ENCODE measurements at regions not wholly inside any gene's neighbourhood (a gene's known extent, or its start where the extent isn't known, plus 50 kb on each side); places are given as distances from the start of the nearest gene placed in this dataset.
"Not testable (repeated sequence)": the region's sequence is repeated elsewhere in the genome, so short reads cannot be mapped to it uniquely, and the experiment has no call there.

- DNase-seq, result no peak
Measured at GRCh38 chr13:74266861-74267260, 132.7 kb upstream of the KLF12 start.

GRCh38 chr13:74266309-74266708 is 132.1 kb upstream of the KLF12 start:
- DNase-seq, result no peak

DNA sequence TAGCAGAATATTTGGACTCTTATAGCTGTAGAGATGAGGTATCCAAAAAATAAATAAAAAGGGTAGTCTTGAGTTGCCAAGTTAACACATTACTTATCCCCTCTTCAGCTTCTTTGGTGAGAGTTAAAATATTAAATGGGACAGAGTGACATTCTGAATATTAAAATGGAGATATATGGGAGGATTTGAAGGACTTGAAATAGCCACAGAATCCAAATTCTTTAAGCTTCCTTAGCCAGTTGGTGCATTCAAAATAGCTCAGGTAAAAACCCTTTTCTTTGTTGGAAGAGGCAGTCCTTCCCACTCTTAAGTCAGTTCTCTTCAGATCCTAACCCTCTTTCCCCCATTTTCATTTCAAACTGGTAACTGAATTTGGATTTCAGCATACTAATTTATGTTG is 130.1 kb upstream of the KLF12 start:
- DNase-seq, result no peak

GRCh38 chr13:74260420-74260819 is 126.2 kb upstream of the KLF12 start:
- DNase-seq, result not testable (repeated sequence)

- no peak for DNase-seq
Measured at GRCh38 chr13:74259641-74260040, 125.4 kb upstream of the KLF12 start.

GRCh38 chr13:74258961-74259360 is 124.8 kb upstream of the KLF12 start:
- DNase-seq, result no peak

DNA sequence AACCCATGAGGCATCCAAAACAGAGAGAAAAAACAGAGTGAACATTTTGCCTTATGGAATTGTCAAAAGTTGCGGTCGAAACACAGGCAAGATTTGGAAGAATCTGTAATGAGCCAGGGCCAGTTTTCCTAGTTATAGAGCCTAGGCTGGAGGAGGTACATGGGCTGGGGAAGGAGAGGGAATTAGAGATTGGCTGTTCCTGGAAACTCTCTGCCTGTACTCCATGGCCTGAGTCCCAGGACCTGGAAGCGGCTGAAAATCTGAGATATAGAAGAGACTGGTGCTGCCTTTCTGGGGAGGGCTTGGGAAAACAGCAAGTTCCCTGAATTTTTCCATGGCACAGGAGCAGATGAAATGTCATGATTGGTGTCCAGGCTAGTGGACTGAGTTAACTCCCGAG is 122.8 kb upstream of the KLF12 start:
- DNase-seq, result no peak

DNA sequence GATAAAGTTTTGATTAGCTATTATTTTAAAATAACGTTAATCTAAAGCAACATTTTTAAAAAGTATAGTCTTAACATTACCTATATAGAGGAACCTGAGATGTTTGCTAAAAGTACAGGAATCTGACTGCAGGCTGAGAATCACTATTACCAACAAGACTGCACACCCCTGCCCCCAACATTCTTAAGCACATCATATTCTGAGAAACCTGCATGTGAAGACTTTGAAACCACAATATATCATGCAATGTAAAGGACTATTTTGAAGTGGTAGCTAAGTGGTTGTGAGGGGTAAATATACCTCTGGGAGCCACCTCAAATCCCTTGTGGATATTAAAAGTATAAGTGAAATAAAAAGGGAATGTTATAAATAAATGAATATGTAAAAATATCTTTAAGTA is 119.0 kb upstream of the KLF12 start:
- DNase-seq, result peak; percentile 19

GRCh38 chr13:74251778-74252519 is 117.7 kb upstream of the KLF12 start:
- DNase-seq, result peak; percentile 11

- no peak for DNase-seq
Measured at GRCh38 chr13:74250738-74251190, 116.6 kb upstream of the KLF12 start.

- DNase-seq, result no peak
Measured at GRCh38 chr13:74248477-74248876, 114.3 kb upstream of the KLF12 start.

- DNase-seq, result peak; percentile 25
Measured at GRCh38 chr13:74246487-74246886, 112.3 kb upstream of the KLF12 start.

GRCh38 chr13:74243637-74244526 is 109.7 kb upstream of the KLF12 start:
- no peak for DNase-seq

- DNase-seq, result not testable (repeated sequence)
Measured at GRCh38 chr13:74241343-74241742, 107.1 kb upstream of the KLF12 start.

- peak; percentile 16 for DNase-seq
Measured at GRCh38 chr13:74230984-74231501, 96.8 kb upstream of the KLF12 start.

- no peak for DNase-seq
Measured at GRCh38 chr13:74229242-74229641, 95.0 kb upstream of the KLF12 start.

DNA sequence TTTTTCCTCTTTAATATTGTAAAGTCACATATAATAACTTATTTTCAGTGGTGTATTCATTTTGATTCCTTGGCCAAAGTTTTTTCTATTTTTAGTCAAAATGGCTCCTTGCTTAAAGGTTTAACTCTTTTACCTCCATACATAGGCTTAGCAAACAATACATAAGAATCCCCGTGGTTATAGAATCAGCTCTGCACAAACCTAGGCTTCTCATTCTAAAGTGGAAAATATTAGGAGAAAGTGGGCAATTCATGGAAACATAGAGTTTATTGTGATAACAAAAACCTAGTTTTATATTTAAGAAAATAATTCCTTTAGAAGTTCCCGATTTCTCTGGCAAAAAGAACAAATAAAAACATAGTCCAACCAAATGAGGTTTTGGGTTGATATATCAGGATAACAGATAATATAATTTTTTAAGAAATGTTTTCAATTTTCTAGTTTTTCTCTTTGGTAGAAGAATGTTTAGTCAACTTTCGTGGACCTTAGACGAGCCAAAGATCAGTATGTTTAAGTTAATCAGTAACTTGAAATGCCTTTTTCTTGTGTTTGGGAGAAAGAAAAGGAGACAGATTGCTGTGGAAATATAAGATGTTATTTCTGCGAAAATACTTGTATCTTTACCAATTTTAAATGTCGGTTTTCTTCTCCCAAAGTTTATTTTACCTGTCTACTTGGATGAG is 93.4 kb upstream of the KLF12 start:
- DNase-seq, result no peak

DNA sequence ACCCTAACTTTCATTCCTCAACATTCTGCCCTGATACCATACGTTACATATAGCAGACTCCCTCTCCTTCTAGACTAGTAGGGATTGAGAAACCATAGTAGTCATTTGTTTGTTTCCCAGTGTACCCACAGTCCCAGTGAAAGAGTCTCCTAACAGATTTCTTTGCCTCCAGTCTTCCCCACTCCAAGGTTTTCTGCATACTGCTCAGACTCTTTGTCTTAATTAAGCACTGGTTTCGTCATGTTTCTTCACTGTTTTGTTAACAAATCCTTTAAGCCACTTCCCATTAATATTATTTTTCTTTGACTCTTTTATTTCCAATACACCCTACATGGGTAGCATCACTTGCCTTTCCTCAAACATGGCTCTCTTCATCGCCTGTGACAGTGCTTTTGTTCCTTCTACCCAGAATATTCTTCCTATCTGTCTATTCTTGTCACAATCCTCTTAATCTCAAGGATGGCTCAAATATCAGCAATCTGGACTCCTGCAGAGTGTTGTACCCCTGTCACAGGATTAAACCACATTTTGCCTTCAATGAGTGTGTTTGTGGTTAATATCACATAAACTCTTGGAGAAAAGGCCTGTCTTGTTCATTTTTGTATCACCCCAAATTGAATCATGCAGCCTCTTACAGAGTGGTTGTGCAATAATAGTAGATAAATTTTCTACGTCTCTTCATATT is 92.7 kb upstream of the KLF12 start:
- no peak for DNase-seq

DNA sequence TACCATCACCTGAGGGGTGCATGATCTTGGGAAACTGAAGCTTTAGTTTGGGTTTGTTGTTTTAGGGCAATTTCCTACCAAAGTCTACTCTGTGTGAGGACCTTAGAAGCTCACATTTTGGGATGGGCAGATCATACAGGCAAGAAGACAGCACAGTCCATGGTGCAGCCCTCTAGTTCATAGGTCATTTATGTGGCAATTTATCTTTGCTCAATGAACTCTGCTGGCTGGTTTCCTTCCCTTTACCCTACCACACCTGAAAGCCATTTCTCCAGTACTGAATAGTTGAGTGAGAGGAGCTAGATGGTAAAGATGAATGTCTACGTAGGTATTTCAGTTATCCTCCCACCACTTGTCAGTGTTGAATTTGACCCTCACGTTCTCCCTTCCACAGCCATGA is 87.5 kb upstream of the KLF12 start:
- DNase-seq, result no peak

DNA sequence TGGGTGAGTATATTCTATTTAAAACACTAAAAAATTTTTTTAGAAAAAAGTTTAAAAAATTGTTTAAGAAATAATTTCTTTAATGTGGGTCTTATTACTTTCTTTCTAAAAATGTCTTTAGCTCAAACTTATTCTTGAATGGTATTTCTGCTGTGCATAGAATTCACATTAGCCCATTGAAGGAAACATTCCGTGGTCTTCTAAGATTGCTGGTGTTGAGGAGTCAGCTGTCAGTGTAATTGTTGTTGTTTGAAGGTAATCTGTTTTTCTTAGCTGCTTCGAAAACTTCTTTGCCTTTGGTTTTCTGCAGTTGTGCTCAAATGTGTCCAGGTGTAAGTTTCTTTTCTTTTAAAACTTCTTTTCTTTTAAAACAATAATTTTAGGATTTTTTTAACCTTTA is 85.4 kb upstream of the KLF12 start:
- DNase-seq, result no peak

GRCh38 chr13:74218291-74218690 is 84.1 kb upstream of the KLF12 start:
- peak; percentile 34 for DNase-seq

GRCh38 chr13:74217811-74218210 is 83.6 kb upstream of the KLF12 start:
- DNase-seq, result no peak

GRCh38 chr13:74215420-74215819 is 81.2 kb upstream of the KLF12 start:
- no peak for DNase-seq

All from CD4-positive, alpha-beta T cell treated with Interleukin-6 for 4 hours (primary cell).